Suprapubic skin (tissue), 4 donors: ENCODE measurements at regions not wholly inside any gene's neighbourhood (a gene's known extent, or its start where the extent isn't known, plus 50 kb on each side); places are given as distances from the start of the nearest gene placed in this dataset.

Experiments used
- POLR2A ChIP-seq, 2 donors: fragments of 450-650 bp; IDR thresholded peaks; one replicate each; pipeline ENCODE4 v1.6.1; 2017; ENCODE audit warnings: antibody characterized with exemption in 2 of 2, mild to moderate bottlenecking in 2 of 2, moderate library complexity in 2 of 2
- POLR2AphosphoS5 ChIP-seq, 3 donors: sonication (generic); formaldehyde crosslinking; IDR thresholded peaks; one replicate each; pipeline ENCODE4 v1.6.1; 2017; ENCODE audit warnings: antibody characterized with exemption in 3 of 3
- TF ChIP-seq, protein P1 (sequence below), 2 donors: fragments of 200-600 bp in 1 of 2; fragments of 450-650 bp in 1 of 2; sonication (generic) in 1 of 2; IDR thresholded peaks; one replicate each; pipeline ENCODE4 v1.5.1; 2016 to 2019; ENCODE audit warnings: antibody characterized with exemption in 2 of 2, mild to moderate bottlenecking in 1 of 2, moderate library complexity in 1 of 2

DNA sequence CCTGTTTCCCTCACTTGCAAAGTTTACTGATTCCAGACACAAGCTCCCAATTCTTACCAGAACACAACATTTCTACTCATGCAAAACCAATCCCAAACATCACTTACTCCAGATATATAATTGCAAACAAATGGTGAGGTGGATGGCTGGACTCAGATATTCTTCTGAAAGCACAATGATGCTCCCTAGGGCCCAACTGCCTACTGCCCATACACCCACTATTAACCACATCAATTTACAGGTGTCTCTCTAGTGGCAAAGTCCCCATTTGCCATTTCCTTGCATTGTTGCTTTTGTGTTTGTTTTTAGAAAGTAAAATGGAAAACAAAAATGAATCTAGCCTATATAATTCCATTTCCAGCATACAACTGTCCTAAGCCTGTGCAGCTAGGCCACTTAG is 320.9 kb upstream of the PRDM1 start:
- TF ChIP-seq, protein P1, sequence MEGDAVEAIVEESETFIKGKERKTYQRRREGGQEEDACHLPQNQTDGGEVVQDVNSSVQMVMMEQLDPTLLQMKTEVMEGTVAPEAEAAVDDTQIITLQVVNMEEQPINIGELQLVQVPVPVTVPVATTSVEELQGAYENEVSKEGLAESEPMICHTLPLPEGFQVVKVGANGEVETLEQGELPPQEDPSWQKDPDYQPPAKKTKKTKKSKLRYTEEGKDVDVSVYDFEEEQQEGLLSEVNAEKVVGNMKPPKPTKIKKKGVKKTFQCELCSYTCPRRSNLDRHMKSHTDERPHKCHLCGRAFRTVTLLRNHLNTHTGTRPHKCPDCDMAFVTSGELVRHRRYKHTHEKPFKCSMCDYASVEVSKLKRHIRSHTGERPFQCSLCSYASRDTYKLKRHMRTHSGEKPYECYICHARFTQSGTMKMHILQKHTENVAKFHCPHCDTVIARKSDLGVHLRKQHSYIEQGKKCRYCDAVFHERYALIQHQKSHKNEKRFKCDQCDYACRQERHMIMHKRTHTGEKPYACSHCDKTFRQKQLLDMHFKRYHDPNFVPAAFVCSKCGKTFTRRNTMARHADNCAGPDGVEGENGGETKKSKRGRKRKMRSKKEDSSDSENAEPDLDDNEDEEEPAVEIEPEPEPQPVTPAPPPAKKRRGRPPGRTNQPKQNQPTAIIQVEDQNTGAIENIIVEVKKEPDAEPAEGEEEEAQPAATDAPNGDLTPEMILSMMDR (IDR thresholded peaks at IDR 0.05), result no peak
- TF ChIP-seq POLR2A (IDR thresholded peaks at IDR 0.05) (no peak), POLR2AphosphoS5 (IDR thresholded peaks at IDR 0.05) (no peak)
